ENCODE measurements at regions not wholly inside any gene's neighbourhood (a gene's known extent, or its start where the extent isn't known, plus 50 kb on each side); places are given as distances from the start of the nearest gene placed in this dataset.

- TF ChIP-seq EZH2 (IDR thresholded peaks at IDR 0.05; ENCODE audit: insufficient read depth, poor library complexity, severe bottlenecking) (no peak), EZH2phosphoT487 (IDR thresholded peaks at IDR 0.05; ENCODE audit: insufficient read depth, low read depth) (no peak)
Observed at GRCh38 chr21:38205940-38206339, 50.9 kb upstream of the KCNJ15 start.
